ENCODE measurements at regions not wholly inside any gene's neighbourhood (a gene's known extent, or its start where the extent isn't known, plus 50 kb on each side); places are given as distances from the start of the nearest gene placed in this dataset.

- Histone ChIP-seq H3K9ac (ENCODE audit: insufficient read depth in 1 of 2, low read depth in 2 of 2, low read length in 2 of 2) (no peak overlapping the region), H3K27me3 (ENCODE audit: control insufficient read depth in 2 of 2, insufficient read depth in 2 of 2, low read length in 2 of 2) (peaks cover 0 to 2% of the 10 kb centered on the region in 2 experiments; a peak in 1 of 5 replicates), H3K4me3 (no peak overlapping the region), H2AFZ (ENCODE audit: low read depth, low read length) (no peak overlapping the region), H3K9me3 (replicated peaks; ENCODE audit: control insufficient read depth, insufficient read depth, low read depth, low read length) (no peaks in the 10 kb centered on the region), H3K4me1 (replicated peaks in 1 of 2; ENCODE audit: control insufficient read depth in 2 of 2, insufficient read depth in 2 of 2, low read length in 2 of 2) (no peaks in the 10 kb centered on the region), H3K79me2 (ENCODE audit: control insufficient read depth, insufficient read depth, low read length) (no peaks in the 10 kb centered on the region), H4K20me1 (replicated peaks; ENCODE audit: control insufficient read depth, insufficient read depth, low read length) (no peaks in the 10 kb centered on the region), H3K27ac (ENCODE audit: extremely low read depth, low read depth, low read length) (no peak overlapping the region), H3K36me3 (ENCODE audit: control insufficient read depth, insufficient read depth, low read length) (no peaks in the 10 kb centered on the region), H3K9me1 (ENCODE audit: control insufficient read depth, insufficient read depth, low read length) (no peaks in the 10 kb centered on the region), H3K4me2 (ENCODE audit: insufficient read depth, low read length) (no peak overlapping the region)
- ATAC-seq (no peak), DNase-seq (ENCODE audit: extremely low read depth in 1 of 4, low spot score in 3 of 4) (no peak), FAIRE-seq (no peak)
- in situ Hi-C loops (cut with MboI) = no loop called here
- intact Hi-C loops (cut with micrococcal nuclease) = no loop called here
- ChIA-PET CTCF (ENCODE audit: low intra/inter-chr PET ratio) (no interaction called here), POLR2A (interaction anchor here (0.7 kb wide), 1 partner anchor 35 kb away, joined by 3 read pairs; no protein-coding TSS in a partner anchor)
- BruUV-seq (replicated peaks) = no TSS peak
- WGBS (ENCODE audit: insufficient coverage, low coverage, missing lambda C conversion rate) = 0% methylated on average over 2 of the region's 2 CpGs
- TF ChIP-seq ZNF12 (CRISPR knock-in tag; IDR thresholded peaks at IDR 0.05) (no peak), BRF2 (IDR thresholded peaks at IDR 0.05; ENCODE audit: borderline replicate concordance, insufficient read depth, insufficient read length) (no peak), ETV1 (tag; conservative IDR thresholded peaks at IDR 0.05; ENCODE audit: low read depth) (no peak), DNMT1 (IDR thresholded peaks at IDR 0.05) (no peak), ERF (CRISPR knock-in tag; IDR thresholded peaks at IDR 0.05) (no peak), ZNF57 (CRISPR knock-in tag; IDR thresholded peaks at IDR 0.05) (no peak), POLR2AphosphoS2 (IDR thresholded peaks at IDR 0.05; ENCODE audit: low read length) (no peak), GMEB1 (CRISPR knock-in tag; IDR thresholded peaks at IDR 0.05) (no peak), KLF1 (tag; IDR thresholded peaks at IDR 0.05) (no peak), EHMT2 (IDR thresholded peaks at IDR 0.05) (no peak), SPI1 (IDR thresholded peaks at IDR 0.05; ENCODE audit: borderline replicate concordance, low read depth, low read length) (no peak), SNRNP70 (optimal IDR thresholded peaks at IDR 0.05; ENCODE audit: low read depth, low read length) (no peak), ZNF253 (CRISPR knock-in tag; conservative IDR thresholded peaks at IDR 0.05) (no peak), IRF9 (tag; IDR thresholded peaks at IDR 0.05) (no peak), ZBTB1 (CRISPR knock-in tag; IDR thresholded peaks at IDR 0.05; ENCODE audit: borderline replicate concordance, low read depth) (no peak), TFAP4 (CRISPR knock-in tag; IDR thresholded peaks at IDR 0.05; ENCODE audit: borderline replicate concordance) (no peak)
These were observed 162.8 kb upstream of the SVIL start for GRCh38 chr10:29797616-29798015.

Measured in K562 (cell line).